ENCODE measurements at regions not wholly inside any gene's neighbourhood (a gene's known extent, or its start where the extent isn't known, plus 50 kb on each side); places are given as distances from the start of the nearest gene placed in this dataset.

DNA sequence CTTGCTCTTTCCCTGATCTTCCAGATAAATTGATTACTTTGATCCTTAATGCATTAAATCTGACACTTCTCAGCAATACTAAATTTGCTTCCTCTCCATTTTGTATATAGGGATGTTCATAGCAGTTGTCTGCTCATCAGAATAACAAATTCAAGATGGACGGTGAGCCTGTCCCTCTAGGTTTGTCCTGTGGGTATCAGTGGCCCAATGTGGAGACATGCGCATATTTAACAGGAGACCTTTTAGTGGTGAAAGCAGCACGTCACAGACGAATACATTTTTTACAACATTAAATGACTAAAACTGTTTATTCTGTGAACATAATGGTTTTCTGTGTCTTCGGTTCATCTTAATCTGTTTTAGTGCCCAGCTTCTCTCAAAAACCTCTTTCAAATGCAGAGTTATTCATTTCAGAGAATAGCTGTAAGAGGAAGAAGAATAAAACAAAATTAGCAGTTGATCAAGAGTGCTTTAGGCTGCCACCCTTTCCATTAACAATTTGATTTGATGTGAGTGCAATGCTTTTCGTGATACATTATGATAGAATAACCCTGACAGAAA lies 1970.4 kb upstream of the WWC1 start:
- intact Hi-C loops (cut with micrococcal nuclease), result no loop called here

GRCh38 chr5:166324372-166324771 lies 1967.1 kb upstream of the WWC1 start:
- intact Hi-C loops (cut with micrococcal nuclease), result no loop called here

DNA sequence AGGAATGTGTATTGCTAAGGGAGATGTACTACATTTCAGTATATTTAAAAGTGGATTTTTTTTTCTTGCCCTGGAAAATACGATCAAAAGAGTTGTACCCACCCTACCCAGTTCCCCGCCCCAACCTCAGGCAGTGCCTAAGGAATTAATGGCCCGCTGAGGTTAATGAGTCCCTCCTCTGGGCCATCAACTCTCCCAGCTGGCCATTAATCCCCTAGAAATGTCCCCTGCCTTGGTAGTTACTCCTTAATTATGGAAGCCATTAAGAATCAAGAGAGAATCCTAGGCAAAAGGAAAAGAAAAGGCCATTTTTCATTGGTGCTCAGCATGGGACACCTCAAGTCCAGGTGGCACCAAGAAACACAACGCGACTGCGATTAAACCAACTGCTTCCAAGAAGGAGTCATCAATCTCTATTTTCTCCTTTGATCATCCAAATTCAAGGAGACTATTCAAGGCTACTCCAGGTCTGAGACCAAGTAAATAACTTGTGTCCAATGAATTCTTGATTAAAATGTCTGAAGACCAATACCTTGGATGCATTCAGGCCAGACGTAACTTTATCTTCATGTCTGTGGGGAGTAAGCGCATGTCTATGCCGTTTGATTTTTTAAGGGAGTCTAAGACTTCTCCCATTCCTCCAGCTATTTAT lies 1962.2 kb upstream of the WWC1 start:
- intact Hi-C loops (cut with micrococcal nuclease), result no loop called here

GRCh38 chr5:166330036-166330435 lies 1961.4 kb upstream of the WWC1 start:
- intact Hi-C loops (cut with micrococcal nuclease), result no loop called here

GRCh38 chr5:166331521-166331920 lies 1959.9 kb upstream of the WWC1 start:
- intact Hi-C loops (cut with micrococcal nuclease), result no loop called here

DNA sequence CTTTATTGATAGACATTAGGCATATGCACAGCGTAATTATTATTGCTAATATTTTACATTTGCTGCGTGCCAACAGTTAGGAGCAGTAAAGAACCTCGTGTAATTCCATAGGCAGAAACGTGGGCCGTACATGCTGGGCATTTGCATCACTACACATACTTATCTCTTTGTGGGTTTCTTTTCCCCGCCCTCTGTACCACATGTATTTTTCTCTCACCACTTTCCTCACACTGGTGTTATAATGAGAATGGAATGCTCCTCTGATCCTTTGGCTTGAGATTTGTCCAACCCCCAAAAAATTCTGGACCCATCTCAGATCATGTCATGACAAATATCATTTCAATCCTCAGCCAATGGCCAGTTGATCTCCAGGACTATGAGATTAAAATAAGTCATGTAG lies 1952.6 kb upstream of the WWC1 start:
- intact Hi-C loops (cut with micrococcal nuclease), result no loop called here

- intact Hi-C loops (cut with micrococcal nuclease), result no loop called here
Measured at GRCh38 chr5:166340039-166340438, 1951.4 kb upstream of the WWC1 start.

DNA sequence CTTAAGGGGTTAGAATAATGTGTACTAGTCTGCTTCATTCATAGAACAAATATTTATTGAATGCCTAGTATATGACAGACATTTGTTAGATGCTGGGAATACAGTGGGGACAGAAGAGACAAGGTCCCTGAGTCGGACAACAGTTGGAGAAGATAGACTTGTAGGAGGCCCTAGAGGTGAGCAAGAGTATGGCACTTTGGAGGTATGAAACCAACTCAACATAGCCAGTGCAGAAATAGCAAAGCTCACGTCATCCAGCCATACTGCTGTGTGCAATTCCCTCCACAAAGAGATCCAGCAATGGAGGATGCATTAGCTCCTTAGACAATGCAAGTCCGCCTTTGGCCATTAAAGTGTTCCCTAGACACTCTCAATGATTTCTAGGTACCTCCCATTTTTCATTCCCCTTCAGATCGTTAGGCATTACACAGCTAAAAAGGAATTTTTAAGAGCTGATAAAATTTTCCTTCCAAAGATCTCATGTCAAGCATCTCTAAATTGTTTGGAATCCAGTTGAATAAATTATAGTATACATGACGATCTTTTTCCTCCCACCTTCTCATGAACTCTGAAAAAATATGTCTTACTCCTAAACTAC lies 1949.6 kb upstream of the WWC1 start:
- intact Hi-C loops (cut with micrococcal nuclease), result no loop called here

GRCh38 chr5:166342402-166342801 lies 1949.0 kb upstream of the WWC1 start:
- intact Hi-C loops (cut with micrococcal nuclease), result no loop called here

- intact Hi-C loops (cut with micrococcal nuclease), result no loop called here
Measured at GRCh38 chr5:166346726-166347374, 1944.6 kb upstream of the WWC1 start.

DNA sequence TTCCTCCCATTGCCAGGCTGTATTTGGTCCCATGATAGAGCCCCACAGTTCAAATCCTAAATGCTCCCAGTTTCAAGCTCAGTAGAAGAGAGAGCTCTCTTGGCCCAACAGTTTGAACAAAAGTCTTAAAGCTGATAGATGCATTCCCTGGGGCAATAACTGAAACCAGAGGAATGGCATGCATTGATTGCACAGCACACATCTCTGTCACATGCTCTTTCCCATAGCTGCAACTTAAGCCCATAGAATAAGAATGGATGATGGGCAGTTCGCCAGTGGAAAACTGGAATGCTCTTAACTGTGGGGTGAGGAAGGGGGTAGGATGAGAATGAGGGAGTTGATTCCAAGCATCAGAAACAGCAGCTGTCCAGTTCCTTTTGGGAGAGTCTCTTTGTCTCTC lies 1942.4 kb upstream of the WWC1 start:
- intact Hi-C loops (cut with micrococcal nuclease), result no loop called here

GRCh38 chr5:166353580-166353979 lies 1937.9 kb upstream of the WWC1 start:
- intact Hi-C loops (cut with micrococcal nuclease), result no loop called here

- intact Hi-C loops (cut with micrococcal nuclease), result no loop called here
Measured at GRCh38 chr5:166354332-166354731, 1937.1 kb upstream of the WWC1 start.

GRCh38 chr5:166356096-166356495 lies 1935.3 kb upstream of the WWC1 start:
- intact Hi-C loops (cut with micrococcal nuclease), result no loop called here

DNA sequence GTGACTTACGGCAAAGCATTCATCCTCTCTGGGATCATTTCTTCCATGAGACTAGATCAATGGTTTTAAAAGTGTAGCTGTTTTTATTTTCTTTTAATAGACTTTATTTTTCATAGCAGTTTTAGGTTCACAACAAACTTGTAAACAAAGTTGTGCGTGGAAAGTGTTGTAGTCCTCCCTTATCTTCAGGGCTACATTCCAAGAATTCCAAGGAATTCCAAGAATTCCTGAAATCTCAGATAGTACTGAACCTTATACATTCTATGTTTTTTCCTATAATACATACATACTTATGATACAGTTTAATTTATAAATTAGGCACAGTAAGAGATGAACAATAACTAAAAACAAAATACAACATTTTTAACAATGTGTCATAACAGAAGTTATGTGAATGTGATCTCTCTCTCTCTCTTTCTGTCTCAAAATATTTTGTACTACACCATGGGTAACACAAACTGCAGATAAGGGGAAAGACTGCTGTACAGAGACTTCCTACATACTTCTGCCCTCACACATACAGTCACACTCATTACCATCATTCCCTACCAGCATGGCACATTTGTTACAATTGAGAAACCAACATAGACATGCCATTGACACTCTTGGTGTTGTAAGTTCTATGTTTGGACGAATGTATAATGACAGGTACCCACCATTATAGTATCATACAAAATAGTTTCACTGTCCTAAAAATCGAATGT lies 1933.2 kb upstream of the WWC1 start:
- intact Hi-C loops (cut with micrococcal nuclease), result no loop called here

DNA sequence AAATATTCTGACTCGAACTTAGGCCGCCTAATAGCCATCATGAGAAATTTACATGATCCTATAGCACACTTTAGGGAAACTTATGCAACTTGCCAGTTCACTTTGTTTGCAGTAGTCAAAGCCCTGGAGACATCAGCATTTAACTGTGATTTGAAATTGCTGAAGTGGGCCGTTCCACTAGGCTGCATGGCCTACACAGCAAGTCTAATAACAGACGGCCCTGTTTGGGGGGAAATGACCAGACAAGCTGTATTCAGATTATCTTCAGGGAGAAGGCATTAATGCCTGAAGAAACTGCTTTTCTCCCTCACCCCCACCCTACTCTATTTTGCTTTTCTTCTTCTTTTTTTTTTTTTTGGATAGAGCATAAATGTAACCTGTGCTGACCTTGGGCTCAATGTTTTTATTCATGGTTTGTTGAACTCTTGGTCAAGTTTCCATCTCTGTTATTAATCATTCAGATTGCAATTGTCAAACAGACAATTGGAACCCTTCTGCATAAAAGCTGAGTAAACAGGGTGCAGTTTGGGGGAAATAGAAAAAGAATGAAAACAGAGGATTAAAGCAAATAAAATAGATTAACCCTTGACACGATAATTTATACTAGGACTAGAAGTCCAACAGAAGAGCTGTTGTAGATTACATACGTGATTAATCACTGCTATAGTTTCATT lies 1928.2 kb upstream of the WWC1 start:
- intact Hi-C loops (cut with micrococcal nuclease), result no loop called here

GRCh38 chr5:166365164-166365563 lies 1926.3 kb upstream of the WWC1 start:
- intact Hi-C loops (cut with micrococcal nuclease), result no loop called here

- intact Hi-C loops (cut with micrococcal nuclease), result no loop called here
Measured at GRCh38 chr5:166367391-166367790, 1924.1 kb upstream of the WWC1 start.

DNA sequence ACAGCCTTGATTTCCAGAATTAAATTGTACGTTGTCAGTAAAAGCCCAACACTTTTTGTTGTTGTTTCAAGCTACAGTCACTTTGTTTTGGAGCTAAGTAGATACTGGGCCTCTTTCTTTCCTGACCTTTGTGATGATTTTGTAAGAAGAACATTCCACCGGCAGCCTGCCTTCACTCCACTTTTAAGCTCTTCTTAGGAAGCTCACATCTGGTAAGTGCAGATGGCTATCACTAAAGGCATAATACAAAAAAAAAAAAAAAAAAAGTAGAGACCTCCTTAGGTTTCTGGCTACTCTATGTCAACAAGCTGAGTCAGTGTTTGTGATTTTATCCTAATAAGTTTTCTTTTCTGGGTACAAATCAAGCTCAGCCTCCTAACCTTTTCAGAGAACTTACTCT lies 1922.1 kb upstream of the WWC1 start:
- intact Hi-C loops (cut with micrococcal nuclease), result no loop called here

GRCh38 chr5:166369807-166370206 lies 1921.6 kb upstream of the WWC1 start:
- intact Hi-C loops (cut with micrococcal nuclease), result no loop called here

DNA sequence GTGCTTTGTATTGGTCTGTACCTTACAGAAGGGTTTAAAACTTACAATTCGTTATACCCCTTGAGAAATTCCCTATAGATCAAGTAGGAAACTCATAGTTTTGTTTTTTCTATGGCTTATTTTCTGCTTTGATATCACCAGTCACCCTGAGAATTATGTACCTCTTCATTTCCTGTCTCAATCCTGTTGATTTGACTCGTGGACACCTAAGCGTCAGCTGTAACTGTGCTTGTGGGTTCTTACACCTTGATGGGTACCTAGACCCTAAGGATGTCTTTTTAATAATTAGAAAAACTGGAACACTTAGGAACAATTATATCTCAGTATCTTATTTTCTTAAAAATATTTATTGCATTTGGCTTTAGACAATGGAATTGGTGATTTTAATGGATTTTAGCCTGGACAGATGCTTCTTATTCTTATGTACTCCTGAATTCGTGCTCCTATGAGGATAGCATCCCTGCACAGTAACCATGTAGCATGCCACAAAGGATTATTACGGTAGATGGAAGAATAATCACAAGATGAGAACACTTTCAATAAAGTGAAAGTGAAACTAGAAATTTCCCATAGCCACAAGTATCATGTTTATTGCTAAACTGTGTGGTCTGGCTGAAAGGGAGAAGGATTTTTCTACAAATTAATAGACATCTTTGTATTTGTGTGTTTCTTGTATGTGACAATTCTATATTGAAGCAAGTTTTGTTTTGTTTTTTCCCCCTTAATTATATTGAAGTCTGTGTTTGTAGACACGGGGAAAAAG lies 1920.3 kb upstream of the WWC1 start:
- intact Hi-C loops (cut with micrococcal nuclease), result no loop called here

Data from T-helper 1 cell treated with Interleukin-12 subunit alpha and Interleukin-12 subunit beta and Interleukin-4 antibody, amounts not matched to agents 30 ng/mL and 1 ng/mL, for 36 hours (primary cell).